ENCODE measurements at regions not wholly inside any gene's neighbourhood (a gene's known extent, or its start where the extent isn't known, plus 50 kb on each side); places are given as distances from the start of the nearest gene placed in this dataset.

DNA sequence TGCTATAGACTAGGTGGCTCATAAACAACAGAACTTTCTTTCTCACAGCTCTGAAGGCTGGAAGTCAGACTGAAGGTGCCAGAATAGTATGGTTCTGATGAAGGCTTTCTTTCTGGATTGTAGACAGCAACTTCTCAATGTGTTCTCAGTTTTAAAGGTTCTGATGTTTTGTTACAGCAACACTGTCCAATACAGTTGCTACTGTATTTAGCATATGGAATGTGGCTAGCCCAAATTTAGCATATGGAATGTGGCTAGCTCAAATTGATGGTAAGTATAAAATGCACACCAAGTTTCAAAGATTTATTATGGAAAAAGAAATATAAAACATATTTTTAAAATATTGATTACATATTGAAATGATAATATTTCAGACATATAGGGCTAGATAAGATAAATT lies 145.3 kb downstream of the MBL2 start:
- intact Hi-C loops (cut with DNase I) = no loop called here
- DNase-seq = no peak

DNA sequence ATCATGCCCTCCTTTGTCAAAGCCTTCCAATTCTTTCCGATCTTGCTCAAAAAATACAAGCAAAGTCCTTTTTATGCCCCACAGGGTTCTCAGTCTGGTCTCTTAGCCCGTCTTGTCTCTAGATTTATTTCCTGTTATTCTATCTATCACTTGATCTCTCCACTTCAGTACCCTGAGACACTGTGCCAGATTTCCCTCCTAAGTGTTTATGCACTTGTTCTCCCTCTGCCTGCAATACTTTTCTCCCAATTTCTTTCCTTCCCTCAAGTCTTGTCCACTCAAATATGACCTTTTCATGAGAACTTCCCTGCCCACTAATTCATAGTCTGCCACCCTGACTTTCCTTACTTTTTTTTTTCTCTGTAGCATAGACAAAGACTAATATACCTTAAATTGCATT lies 141.4 kb downstream of the MBL2 start:
- no peak for DNase-seq
- intact Hi-C loops (cut with DNase I) = no loop called here

DNA sequence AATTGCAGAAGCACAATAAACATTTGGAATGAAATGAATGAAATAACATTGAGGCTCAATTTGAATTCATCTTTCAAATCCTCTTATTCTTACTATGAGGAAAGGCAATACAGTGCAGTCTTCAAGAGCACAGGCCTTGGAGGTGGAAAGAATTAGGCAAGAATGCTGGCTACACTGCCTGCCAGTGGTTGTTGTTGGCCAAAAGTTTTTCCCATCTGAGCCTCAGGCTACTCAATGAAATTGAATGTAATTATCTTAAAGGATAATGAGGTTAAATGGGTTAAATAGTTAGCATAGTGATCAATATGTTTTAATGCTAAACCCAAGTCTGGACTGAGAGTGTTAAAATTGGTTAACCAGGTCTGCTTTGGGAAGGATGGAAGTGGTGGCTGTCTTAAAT lies 140.9 kb downstream of the MBL2 start:
- intact Hi-C loops (cut with DNase I) = no loop called here

DNA sequence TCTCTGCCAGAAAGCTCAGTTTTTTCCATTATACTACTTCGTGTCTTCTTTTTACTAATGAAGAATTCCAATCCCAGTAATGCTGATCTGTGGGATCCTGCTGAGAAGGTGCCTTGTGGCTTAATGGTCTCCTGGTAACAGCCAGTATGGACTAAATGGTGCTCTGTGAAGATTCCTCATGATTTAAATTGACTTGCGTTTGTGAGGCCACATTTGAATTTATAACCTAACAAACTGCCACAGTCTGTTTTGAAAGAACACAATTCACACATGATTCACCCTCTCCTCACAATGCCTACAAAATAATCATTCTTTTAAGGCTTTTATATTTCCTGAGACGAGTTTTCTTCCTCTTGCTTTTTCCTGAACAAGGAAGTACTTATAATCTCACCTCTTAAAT lies 140.0 kb downstream of the MBL2 start:
- intact Hi-C loops (cut with DNase I) = no loop called here
- no peak for DNase-seq

More for the DNA sequence above, 140.9 kb downstream of the MBL2 start:
- DNase-seq = no peak

GRCh38 chr10:52633266-52633665 lies 139.3 kb downstream of the MBL2 start:
- no peak for DNase-seq
- intact Hi-C loops (cut with DNase I) = no loop called here

GRCh38 chr10:52635651-52636050 lies 136.9 kb downstream of the MBL2 start:
- no peak for DNase-seq
- intact Hi-C loops (cut with DNase I) = no loop called here

- intact Hi-C loops (cut with DNase I) = no loop called here
- no peak for DNase-seq
These were observed 135.7 kb downstream of the MBL2 start for GRCh38 chr10:52636874-52637273.

- intact Hi-C loops (cut with DNase I) = no loop called here
- DNase-seq = no peak
These were observed 135.0 kb downstream of the MBL2 start for GRCh38 chr10:52637592-52637991.

DNA sequence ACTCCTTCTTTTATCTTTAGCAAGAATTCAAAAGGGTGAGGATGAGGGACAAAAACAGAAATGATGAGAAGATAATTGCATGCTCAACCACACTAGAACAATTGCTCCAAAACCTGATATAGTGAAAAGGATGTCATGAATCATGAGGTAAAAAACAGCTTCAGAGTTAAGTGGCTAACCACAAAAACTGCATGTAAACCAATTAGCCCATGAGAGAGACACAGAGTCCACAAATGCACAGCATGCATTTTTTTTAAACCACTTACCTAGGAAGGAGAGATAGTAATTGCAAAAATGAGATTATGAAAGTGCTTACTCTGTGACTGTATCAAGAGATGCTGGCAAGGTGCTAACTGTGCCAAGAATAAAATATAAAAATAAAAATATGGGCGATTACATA lies 132.9 kb downstream of the MBL2 start:
- no peak for DNase-seq
- intact Hi-C loops (cut with DNase I) = loop anchor here (5.0 kb wide), 1 partner anchor 88 kb away; no protein-coding TSS in a partner anchor

DNA sequence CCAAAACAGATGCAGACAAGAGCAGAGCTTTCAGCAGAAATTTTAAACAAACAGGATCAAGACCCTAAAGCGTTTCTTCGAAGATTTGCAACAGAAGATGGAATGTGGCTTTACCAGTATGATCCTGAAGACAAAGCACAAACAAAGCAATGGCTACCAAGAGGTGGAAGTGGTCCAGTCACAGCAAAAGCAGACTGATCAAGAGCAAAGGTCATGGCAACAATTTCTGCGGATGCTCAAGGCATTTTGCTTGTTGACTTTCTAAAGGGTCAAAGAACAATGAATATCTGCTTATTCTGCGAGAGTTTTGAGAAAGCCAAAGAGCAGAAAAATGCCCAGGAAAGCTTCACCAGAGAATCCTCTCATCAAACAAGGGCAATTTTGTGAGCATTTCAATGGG lies 130.4 kb downstream of the MBL2 start:
- DNase-seq = no peak
- intact Hi-C loops (cut with DNase I) = loop anchor here (5.0 kb wide), 1 partner anchor 85 kb away; no protein-coding TSS in a partner anchor

GRCh38 chr10:52644373-52645186 lies 128.0 kb downstream of the MBL2 start:
- intact Hi-C loops (cut with DNase I) = loop anchor here (5.0 kb wide), 1 partner anchor 83 kb away; no protein-coding TSS in a partner anchor

GRCh38 chr10:52645187-52645758 lies 127.3 kb downstream of the MBL2 start:
- intact Hi-C loops (cut with DNase I) = no loop called here
- no peak for DNase-seq

More at GRCh38 chr10:52644373-52645186, 128.0 kb downstream of the MBL2 start:
- DNase-seq = peak in 38 of 42 donors; percentile 24 to 91 (median 68)

DNA sequence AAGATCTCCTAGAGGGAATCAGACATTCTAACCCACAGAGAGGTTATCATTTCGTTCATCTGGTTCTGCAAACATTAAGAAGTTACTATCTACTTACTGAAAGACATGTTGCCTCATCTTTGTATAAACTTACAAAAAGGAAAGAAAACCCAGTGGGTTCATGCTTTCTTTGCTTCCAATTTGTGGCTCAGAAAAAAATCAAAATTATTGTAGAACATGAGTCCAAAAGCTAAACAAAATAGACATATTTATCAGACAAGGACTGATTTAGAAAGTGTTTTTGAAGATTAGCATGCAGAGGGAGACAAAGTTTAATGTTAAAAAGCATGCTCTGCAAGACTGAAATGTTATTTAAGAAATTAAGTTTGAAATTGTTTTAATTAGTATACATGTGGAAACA lies 123.1 kb downstream of the MBL2 start:
- intact Hi-C loops (cut with DNase I) = no loop called here
- DNase-seq = no peak

DNA sequence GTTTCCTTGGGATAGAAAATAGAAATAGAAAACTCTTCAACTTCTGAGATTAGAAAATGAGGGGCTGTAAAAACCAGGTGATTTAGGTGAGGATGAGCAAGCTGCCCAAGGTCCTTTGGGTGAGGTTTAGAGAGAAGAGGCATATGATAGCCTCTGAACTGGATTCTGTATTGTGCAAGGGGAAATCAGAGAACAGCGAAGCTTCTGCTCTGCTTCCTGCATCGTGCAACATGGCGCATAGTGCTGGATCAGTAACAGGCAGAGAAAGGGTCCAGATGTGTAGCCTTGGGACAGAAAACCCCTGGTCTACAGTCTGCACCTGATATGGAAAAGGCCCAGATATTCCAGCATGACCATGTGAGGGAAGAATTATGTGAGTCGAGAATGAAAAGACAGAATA lies 121.7 kb downstream of the MBL2 start:
- no peak for DNase-seq
- intact Hi-C loops (cut with DNase I) = no loop called here

- intact Hi-C loops (cut with DNase I) = no loop called here
- DNase-seq = no peak
These were observed 121.3 kb downstream of the MBL2 start for GRCh38 chr10:52651293-52651692.

- intact Hi-C loops (cut with DNase I) = no loop called here
- peak in 22 of 42 donors; percentile 11 to 83 (median 42) for DNase-seq
These were observed 119.9 kb downstream of the MBL2 start for GRCh38 chr10:52652431-52653262.

DNA sequence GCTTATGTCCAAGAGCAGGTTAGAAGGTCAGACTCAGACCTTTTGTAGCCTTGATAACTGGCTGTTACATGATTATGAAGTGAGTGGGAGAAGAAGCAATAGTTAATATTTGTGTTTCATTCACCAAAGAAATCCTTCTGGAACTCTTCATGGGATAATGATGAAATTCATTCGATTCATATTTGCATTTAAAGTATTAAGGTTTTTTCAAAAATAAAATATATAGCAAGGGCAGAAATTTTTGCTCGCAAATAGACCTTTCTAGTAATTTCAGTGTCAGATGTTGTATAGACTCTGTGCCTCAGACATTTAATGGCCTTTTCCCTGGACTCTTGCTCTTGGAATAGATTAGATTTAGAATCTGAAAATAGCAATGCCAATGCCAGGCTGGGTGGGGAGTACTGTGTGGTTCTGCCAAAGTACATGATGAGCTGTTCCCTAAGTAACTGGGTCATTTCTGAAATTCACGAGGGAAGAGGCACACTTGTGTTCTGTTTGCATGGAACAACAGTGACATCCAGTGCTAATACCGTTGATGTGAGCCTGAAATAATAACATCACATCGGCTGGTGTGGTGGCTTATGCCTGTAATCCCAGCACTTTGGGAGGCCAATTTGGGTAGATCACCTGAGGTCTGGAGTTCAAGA lies 119.2 kb downstream of the MBL2 start:
- intact Hi-C loops (cut with DNase I) = no loop called here
- peak in 32 of 42 donors; percentile 9 to 83 (median 38) for DNase-seq

DNA sequence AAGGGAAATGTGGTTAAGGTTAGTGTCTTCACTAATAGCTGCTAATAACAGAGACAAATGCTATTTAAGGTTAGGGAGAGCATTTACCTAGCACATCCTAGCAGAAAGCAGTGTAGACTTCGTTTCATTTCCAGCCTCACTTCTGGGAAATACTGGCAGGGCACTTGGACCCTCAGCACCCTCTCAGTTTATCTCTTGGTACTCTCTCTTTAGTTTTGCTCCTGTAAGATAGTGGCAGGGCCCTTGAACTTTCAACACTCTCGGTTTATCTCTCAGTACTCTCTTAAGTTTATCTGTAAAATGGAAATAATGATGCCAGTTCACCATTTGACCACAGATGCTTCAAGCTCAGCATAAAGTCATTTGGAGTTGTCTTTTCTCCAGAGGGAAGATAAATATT lies 118.4 kb downstream of the MBL2 start:
- intact Hi-C loops (cut with DNase I) = no loop called here
- no peak for DNase-seq

DNA sequence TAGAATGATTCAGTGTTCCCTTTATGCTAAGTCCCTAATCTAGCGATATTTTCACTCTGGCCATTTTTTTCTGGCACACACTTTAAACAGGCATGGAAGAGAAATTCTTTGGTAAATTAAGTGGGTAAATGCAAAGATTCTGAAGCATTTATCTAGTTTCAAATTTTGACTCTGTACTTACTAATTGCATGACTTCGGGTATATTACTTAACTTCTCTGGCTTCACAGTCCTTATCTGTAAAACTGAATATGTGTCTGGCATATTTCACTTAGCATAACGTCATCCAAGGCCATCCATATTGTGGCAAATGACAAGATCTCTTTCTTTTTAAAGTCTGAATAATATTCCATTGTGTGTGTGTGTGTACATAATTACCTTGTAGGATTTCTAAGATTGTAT lies 114.5 kb downstream of the MBL2 start:
- intact Hi-C loops (cut with DNase I) = no loop called here
- DNase-seq = no peak

Measured in head of caudate nucleus (tissue), 42 donors.